Esophagus muscularis mucosa (tissue), 4 donors: ENCODE measurements at regions not wholly inside any gene's neighbourhood (a gene's known extent, or its start where the extent isn't known, plus 50 kb on each side); places are given as distances from the start of the nearest gene placed in this dataset.

ENCODE experiments used
- CTCF ChIP-seq, 3 experiments: fragments of 200-600 bp in 2 of 3; fragments of 450-650 bp in 1 of 3; sonication (generic) in 2 of 3; IDR thresholded peaks; one replicate each; pipeline ENCODE4 v1.5.1; 2017 to 2019; ENCODE audit warnings: antibody characterized with exemption in 3 of 3, mild to moderate bottlenecking in 2 of 3, moderate library complexity in 1 of 3
- EP300 ChIP-seq: sonication (generic); formaldehyde crosslinking; IDR thresholded peaks from one replicate; pipeline ENCODE4 v1.6.1; 2017; ENCODE audit warnings: antibody characterized with exemption
- POLR2AphosphoS5 ChIP-seq, 2 donors: sonication (generic); formaldehyde crosslinking; IDR thresholded peaks; one replicate each; pipeline ENCODE4 v1.6.1; 2017; ENCODE audit warnings: antibody characterized with exemption in 2 of 2

- TF ChIP-seq CTCF (IDR thresholded peaks at IDR 0.05) (no peak), EP300 (no peak), POLR2AphosphoS5 (IDR thresholded peaks at IDR 0.05) (no peak)
These were observed 89.4 kb upstream of the SIRPA start for GRCh38 chr20:1805816-1806215.
